ENCODE measurements at regions not wholly inside any gene's neighbourhood (a gene's known extent, or its start where the extent isn't known, plus 50 kb on each side); places are given as distances from the start of the nearest gene placed in this dataset.

GRCh38 chr6:133583907-133584427, 304.9 kb upstream of the TCF21 start:
- H3K4me3 ChIP-seq: no peak overlapping the region

GRCh38 chr6:133584823-133585222, 304.1 kb upstream of the TCF21 start:
- no peak overlapping the region for H3K27ac ChIP-seq

More at GRCh38 chr6:133583907-133584427, 304.9 kb upstream of the TCF21 start:
- H3K27ac ChIP-seq: no peak overlapping the region

DNA sequence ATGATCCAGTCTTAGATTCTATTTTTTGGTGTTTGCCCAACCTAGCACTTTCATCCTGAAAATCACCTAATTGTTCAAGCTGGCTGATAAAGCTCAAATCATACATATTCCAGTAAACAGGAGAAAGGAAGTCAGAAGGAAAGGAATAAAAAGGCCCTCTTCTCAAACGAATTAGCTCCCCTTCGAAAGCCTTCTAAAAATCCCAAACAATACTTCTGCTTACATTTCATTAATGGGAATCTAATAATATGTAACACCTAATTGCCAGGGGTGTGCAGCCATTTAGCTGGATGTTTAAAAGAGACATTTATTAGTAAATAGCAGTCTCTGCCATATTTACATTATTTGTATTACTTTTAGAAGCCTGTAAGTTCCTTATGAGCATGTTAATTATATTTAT, 302.9 kb upstream of the TCF21 start:
- no peak overlapping the region for H3K27ac ChIP-seq
- no peak overlapping the region for H3K4me3 ChIP-seq

More at GRCh38 chr6:133584823-133585222, 304.1 kb upstream of the TCF21 start:
- no peak overlapping the region for H3K4me3 ChIP-seq

DNA sequence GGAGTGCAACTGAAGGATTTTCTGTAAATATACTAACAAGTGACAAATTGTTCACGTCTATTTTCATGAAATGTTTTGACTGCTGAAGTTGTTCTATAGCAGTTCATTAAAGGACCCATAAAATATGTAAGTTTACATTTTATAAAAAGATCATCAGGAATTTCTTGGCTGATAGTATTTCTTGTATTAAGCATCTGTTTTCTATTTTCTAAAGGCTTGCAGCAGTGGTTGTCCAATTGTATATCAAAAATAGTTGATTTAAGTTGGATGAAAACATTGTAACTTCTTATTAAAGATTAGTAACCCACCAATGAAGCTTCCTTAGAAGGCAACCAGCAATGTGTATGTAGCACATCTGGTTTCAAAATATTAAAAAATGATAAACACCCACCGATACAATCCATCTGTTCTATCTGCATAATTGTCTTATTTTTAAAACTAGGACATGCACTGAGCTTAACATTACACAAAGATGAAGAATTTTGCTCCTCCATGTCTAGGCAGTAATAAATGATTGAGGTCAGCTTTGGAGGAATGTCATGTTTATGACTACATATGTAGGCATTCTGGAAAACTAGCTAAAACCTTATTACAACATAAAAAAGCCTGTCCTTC, 301.3 kb upstream of the TCF21 start:
- Histone ChIP-seq H3K4me3 (no peak overlapping the region), H3K27ac (no peak overlapping the region)

DNA sequence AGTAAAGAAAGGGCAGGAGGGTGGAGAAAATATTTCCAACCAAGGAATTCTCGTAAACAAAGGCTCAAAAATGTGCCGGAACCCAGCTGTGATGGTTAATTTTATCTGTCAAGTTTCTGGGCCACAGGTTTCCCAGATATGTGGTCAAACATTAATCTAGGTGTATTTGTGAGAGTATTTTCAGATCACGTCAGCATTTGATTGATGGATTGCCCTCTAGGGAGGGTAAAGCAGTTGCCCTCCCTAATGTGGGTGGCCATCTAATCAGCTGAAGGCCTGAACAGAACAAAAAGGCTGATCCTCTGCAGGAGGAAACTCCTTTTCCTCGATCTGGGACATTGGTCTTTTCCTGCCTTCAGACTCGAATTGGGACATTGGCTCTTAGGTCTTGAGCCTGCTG, 298.7 kb upstream of the TCF21 start:
- Histone ChIP-seq H3K4me3 (no peak overlapping the region), H3K27ac (peak overlapping the region in 1 of 21 experiments; percentile 0)

GRCh38 chr6:133590814-133591213, 298.1 kb upstream of the TCF21 start:
- Histone ChIP-seq H3K4me3 (no peak overlapping the region), H3K27ac (peak overlapping the region in 1 of 21 experiments; percentile 0)

- no peak overlapping the region for H3K4me3 ChIP-seq
- H3K27ac ChIP-seq: no peak overlapping the region
Observed at GRCh38 chr6:133591275-133591674, 297.6 kb upstream of the TCF21 start.

GRCh38 chr6:133594652-133595110, 294.2 kb upstream of the TCF21 start:
- no peak overlapping the region for H3K4me3 ChIP-seq
- no peak overlapping the region for H3K27ac ChIP-seq

GRCh38 chr6:133595111-133595761, 293.7 kb upstream of the TCF21 start:
- Histone ChIP-seq H3K27ac (no peak overlapping the region), H3K4me3 (no peak overlapping the region)

- Histone ChIP-seq H3K27ac (no peak overlapping the region), H3K4me3 (no peak overlapping the region)
Observed at GRCh38 chr6:133606852-133607251, 282.1 kb upstream of the TCF21 start.

- Histone ChIP-seq H3K4me3 (no peak overlapping the region), H3K27ac (no peak overlapping the region)
Observed at GRCh38 chr6:133608620-133609019, 280.3 kb upstream of the TCF21 start.

DNA sequence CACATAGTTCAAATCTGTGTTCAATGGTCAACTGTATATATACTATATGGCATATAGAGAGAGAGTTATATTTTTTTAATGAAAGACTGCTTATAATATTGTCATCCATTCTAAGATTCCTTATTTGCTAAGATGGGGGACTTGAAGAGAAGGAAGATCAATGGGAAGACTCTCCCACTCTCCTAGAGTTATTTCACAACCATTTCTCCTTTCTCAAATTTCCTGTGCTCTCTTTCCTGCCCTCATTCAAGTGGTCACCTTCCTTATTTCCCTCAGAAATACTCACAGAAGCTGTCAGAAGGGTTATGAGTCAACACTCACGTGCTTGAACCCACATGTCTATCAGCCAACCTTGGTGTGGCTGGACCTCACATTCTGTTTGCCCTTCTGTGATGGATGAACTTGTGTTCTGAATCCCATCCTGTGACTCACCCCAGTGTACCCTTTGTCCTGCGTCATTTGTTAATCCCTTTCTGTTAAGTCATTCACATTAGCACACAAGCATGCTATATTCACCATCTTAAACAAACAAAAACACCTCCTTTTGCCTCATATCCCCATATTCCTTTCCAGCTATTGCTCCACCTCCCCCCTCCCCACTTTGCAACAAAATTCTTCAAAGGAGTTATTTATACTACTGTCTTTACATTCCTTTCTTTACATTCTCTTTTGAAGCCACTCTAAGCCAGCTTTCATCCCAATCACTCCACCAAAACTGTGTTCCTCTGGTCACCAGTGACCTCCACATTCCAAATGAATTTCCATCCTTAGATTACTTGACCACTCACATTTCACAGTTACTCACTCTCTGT, 279.3 kb upstream of the TCF21 start:
- H3K27ac ChIP-seq: no peak overlapping the region

DNA sequence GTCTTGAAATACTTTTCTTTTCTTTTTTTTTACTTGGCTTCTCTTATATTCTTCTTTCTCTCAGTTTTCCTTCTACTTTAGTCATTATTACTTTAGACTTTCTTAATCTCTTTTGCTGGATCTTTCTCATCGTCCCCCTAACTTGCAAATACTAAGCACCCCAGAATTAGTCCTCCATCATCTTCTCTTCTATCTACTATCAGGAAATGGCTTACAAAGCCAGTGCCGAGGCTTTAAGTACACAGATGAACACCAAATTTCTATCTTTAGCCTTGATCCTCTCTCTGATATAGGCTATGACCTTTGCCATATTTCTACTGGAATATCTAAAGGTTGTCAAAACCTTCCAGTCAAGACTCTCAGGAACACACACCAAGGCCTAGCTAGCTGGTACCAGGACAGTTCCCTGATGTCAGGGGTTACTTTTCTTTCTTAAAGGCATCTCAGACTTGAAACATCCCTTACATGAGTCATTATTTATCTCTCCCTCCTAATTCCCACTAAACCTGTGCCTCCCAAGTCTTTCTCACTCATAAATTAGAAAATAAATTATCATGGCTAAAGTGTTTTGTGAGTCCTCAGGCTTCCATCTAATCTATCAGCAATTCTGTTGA, 278.6 kb upstream of the TCF21 start:
- no peak overlapping the region for H3K4me3 ChIP-seq
- no peak overlapping the region for H3K27ac ChIP-seq

More for the DNA sequence above, 279.3 kb upstream of the TCF21 start:
- H3K4me3 ChIP-seq: no peak overlapping the region

- H3K4me3 ChIP-seq: no peak overlapping the region
- no peak overlapping the region for H3K27ac ChIP-seq
Observed at GRCh38 chr6:133610971-133611370, 277.9 kb upstream of the TCF21 start.

- Histone ChIP-seq H3K27ac (no peak overlapping the region), H3K4me3 (no peak overlapping the region)
Observed at GRCh38 chr6:133612459-133612858, 276.5 kb upstream of the TCF21 start.

DNA sequence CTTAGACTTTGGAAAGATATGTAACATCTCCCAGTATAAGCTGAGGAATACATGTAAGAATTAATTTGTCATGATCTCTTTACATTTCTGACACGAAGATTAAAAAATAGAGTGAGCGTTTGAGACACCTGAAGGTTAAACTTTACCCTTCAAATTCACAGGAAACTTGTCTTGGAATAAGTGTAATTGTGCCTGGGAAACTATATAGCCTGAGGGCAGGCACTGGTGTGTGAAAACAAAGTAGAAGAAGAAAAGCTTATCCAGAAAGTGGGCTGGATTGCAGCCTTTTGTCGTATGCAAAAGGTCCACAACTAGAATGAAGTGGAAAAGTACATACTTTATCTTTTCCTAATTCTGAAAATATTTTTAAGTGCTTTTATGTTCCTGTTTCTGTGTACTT, 275.7 kb upstream of the TCF21 start:
- no peak overlapping the region for H3K27ac ChIP-seq
- H3K4me3 ChIP-seq: no peak overlapping the region

GRCh38 chr6:133621751-133622150, 267.2 kb upstream of the TCF21 start:
- no peak overlapping the region for H3K4me3 ChIP-seq

GRCh38 chr6:133623065-133623464, 265.8 kb upstream of the TCF21 start:
- H3K4me3 ChIP-seq: no peak overlapping the region
- no peak overlapping the region for H3K27ac ChIP-seq

More at GRCh38 chr6:133621751-133622150, 267.2 kb upstream of the TCF21 start:
- H3K27ac ChIP-seq: no peak overlapping the region

GRCh38 chr6:133623621-133624020, 265.3 kb upstream of the TCF21 start:
- Histone ChIP-seq H3K4me3 (no peak overlapping the region), H3K27ac (no peak overlapping the region)

- Histone ChIP-seq H3K4me3 (no peak overlapping the region), H3K27ac (no peak overlapping the region)
Observed at GRCh38 chr6:133626096-133626666, 262.7 kb upstream of the TCF21 start.
